ENCODE measurements at regions not wholly inside any gene's neighbourhood (a gene's known extent, or its start where the extent isn't known, plus 50 kb on each side); places are given as distances from the start of the nearest gene placed in this dataset.

DNA sequence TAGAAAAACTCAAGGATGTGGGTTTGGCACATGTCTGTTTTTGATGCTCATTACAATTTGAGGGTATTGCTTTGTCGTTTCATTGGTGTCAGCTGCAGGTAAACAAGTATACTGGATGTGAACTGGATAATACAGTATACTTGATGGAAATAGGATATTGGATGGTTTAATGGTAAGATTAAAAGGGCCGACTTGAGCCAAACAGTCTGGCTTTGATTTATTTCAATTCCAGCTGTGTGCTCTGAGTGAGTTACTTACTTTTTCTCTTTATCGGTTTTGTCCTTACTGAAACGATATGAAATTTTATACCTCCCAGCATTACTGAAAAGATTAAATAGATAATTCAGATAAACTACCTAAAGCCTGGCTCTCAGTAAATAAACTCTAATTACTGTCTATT is 227.6 kb downstream of the ASXL3 start:
- TF ChIP-seq, protein P1, sequence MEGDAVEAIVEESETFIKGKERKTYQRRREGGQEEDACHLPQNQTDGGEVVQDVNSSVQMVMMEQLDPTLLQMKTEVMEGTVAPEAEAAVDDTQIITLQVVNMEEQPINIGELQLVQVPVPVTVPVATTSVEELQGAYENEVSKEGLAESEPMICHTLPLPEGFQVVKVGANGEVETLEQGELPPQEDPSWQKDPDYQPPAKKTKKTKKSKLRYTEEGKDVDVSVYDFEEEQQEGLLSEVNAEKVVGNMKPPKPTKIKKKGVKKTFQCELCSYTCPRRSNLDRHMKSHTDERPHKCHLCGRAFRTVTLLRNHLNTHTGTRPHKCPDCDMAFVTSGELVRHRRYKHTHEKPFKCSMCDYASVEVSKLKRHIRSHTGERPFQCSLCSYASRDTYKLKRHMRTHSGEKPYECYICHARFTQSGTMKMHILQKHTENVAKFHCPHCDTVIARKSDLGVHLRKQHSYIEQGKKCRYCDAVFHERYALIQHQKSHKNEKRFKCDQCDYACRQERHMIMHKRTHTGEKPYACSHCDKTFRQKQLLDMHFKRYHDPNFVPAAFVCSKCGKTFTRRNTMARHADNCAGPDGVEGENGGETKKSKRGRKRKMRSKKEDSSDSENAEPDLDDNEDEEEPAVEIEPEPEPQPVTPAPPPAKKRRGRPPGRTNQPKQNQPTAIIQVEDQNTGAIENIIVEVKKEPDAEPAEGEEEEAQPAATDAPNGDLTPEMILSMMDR (conservative IDR thresholded peaks at IDR 0.05 in 1 of 2, IDR thresholded peaks at IDR 0.05 in 1 of 2; ENCODE audit: low read depth in 1 of 2, low read length in 2 of 2), result no peak
- TF ChIP-seq EZH2 (IDR thresholded peaks at IDR 0.05; ENCODE audit: low read length, missing control alignments), result no peak
